ENCODE measurements at regions not wholly inside any gene's neighbourhood (a gene's known extent, or its start where the extent isn't known, plus 50 kb on each side); places are given as distances from the start of the nearest gene placed in this dataset.

GRCh38 chr9:80964914-80965313 is 724.4 kb downstream of the TLE1 start:
- no peak overlapping the region for H3K27ac ChIP-seq
- no peak for DNase-seq (ENCODE audit: low spot score)
- H3K9me3 ChIP-seq (ENCODE audit: low read depth), result no peaks in the 10 kb centered on the region
- no peaks in the 10 kb centered on the region for H3K36me3 ChIP-seq (replicated peaks; ENCODE audit: insufficient read depth, low read depth)
- WGBS (ENCODE audit: low lambda C conversion rate, missing lambda C conversion rate), result 73% methylated on average over 2 of the region's 2 CpGs
- TF ChIP-seq, protein P1, sequence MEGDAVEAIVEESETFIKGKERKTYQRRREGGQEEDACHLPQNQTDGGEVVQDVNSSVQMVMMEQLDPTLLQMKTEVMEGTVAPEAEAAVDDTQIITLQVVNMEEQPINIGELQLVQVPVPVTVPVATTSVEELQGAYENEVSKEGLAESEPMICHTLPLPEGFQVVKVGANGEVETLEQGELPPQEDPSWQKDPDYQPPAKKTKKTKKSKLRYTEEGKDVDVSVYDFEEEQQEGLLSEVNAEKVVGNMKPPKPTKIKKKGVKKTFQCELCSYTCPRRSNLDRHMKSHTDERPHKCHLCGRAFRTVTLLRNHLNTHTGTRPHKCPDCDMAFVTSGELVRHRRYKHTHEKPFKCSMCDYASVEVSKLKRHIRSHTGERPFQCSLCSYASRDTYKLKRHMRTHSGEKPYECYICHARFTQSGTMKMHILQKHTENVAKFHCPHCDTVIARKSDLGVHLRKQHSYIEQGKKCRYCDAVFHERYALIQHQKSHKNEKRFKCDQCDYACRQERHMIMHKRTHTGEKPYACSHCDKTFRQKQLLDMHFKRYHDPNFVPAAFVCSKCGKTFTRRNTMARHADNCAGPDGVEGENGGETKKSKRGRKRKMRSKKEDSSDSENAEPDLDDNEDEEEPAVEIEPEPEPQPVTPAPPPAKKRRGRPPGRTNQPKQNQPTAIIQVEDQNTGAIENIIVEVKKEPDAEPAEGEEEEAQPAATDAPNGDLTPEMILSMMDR (IDR thresholded peaks at IDR 0.05; ENCODE audit: poor library complexity), result no peak
- TF ChIP-seq EZH2 (IDR thresholded peaks at IDR 0.05; ENCODE audit: borderline replicate concordance) (no peak), EZH2phosphoT487 (IDR thresholded peaks at IDR 0.05; ENCODE audit: low read depth, severe bottlenecking, unreplicated experiment) (no peak)
- H2AFZ ChIP-seq, result no peak overlapping the region
- H3K4me2 ChIP-seq, result no peak overlapping the region
- H4K20me1 ChIP-seq (ENCODE audit: insufficient read depth, poor library complexity, severe bottlenecking), result no peaks in the 10 kb centered on the region
- H3K79me2 ChIP-seq, result no peaks in the 10 kb centered on the region
- no peaks in the 10 kb centered on the region for H3K27me3 ChIP-seq
- H3K4me1 ChIP-seq (ENCODE audit: insufficient read depth), result no peaks in the 10 kb centered on the region
- H3K9me2 ChIP-seq (replicated peaks; ENCODE audit: insufficient read depth), result no peaks in the 10 kb centered on the region
- no peak overlapping the region for H3K4me3 ChIP-seq

- Histone ChIP-seq H3K36me3 (replicated peaks; ENCODE audit: insufficient read depth, low read depth) (no peaks in the 10 kb centered on the region), H3K4me1 (ENCODE audit: insufficient read depth) (no peaks in the 10 kb centered on the region), H3K27ac (no peak overlapping the region), H3K27me3 (no peaks in the 10 kb centered on the region), H3K4me2 (no peak overlapping the region), H3K4me3 (no peak overlapping the region), H2AFZ (no peak overlapping the region), H3K9me2 (replicated peaks; ENCODE audit: insufficient read depth) (no peaks in the 10 kb centered on the region), H4K20me1 (ENCODE audit: insufficient read depth, poor library complexity, severe bottlenecking) (no peaks in the 10 kb centered on the region), H3K9me3 (ENCODE audit: low read depth) (no peaks in the 10 kb centered on the region), H3K79me2 (no peaks in the 10 kb centered on the region)
- TF ChIP-seq EZH2 (IDR thresholded peaks at IDR 0.05; ENCODE audit: borderline replicate concordance) (no peak), EZH2phosphoT487 (IDR thresholded peaks at IDR 0.05; ENCODE audit: low read depth, severe bottlenecking, unreplicated experiment) (no peak)
- TF ChIP-seq, protein P1 (IDR thresholded peaks at IDR 0.05; ENCODE audit: poor library complexity), result no peak
- DNase-seq (ENCODE audit: low spot score), result no peak
- WGBS (ENCODE audit: low lambda C conversion rate, missing lambda C conversion rate), result 47% methylated on average over 4 of the region's 4 CpGs
Measured at GRCh38 chr9:80964374-80964773, 725.0 kb downstream of the TLE1 start.

GRCh38 chr9:80957801-80958200 is 731.5 kb downstream of the TLE1 start:
- DNase-seq (ENCODE audit: low spot score), result no peak
- WGBS (ENCODE audit: low lambda C conversion rate, missing lambda C conversion rate), result 72% methylated on average over 3 of the region's 3 CpGs
- Histone ChIP-seq H4K20me1 (ENCODE audit: insufficient read depth, poor library complexity, severe bottlenecking) (no peaks in the 10 kb centered on the region), H3K4me3 (no peak overlapping the region), H3K27me3 (no peaks in the 10 kb centered on the region), H3K36me3 (replicated peaks; ENCODE audit: insufficient read depth, low read depth) (no peaks in the 10 kb centered on the region), H3K9me2 (replicated peaks; ENCODE audit: insufficient read depth) (no peaks in the 10 kb centered on the region), H3K4me1 (ENCODE audit: insufficient read depth) (no peaks in the 10 kb centered on the region), H3K79me2 (no peaks in the 10 kb centered on the region), H3K9me3 (ENCODE audit: low read depth) (no peaks in the 10 kb centered on the region), H3K4me2 (no peak overlapping the region), H2AFZ (no peak overlapping the region), H3K27ac (no peak overlapping the region)
- no peak for TF ChIP-seq EZH2phosphoT487 (IDR thresholded peaks at IDR 0.05; ENCODE audit: low read depth, severe bottlenecking, unreplicated experiment)
- TF ChIP-seq, protein P1 (IDR thresholded peaks at IDR 0.05; ENCODE audit: poor library complexity), result no peak
- no peak for TF ChIP-seq EZH2 (IDR thresholded peaks at IDR 0.05; ENCODE audit: borderline replicate concordance)

DNA sequence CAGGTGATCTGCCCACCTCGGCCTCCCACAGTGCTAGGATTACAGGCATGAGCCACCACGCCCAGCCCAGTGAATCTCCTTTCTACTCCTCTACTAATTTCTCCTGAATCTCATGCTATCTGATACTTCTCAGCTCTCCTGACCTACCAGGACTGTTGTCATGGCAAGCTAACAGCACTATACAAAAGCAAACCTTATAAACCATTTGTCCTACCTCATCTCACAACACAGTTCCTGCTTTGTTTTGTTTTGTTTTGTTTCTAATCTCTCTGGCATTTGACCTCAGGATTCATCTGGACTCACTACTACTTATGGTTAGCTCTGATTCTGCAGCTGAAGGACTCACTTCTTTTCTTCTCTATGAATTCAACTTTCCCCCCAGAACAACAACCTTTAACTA is 734.8 kb downstream of the TLE1 start:
- WGBS (ENCODE audit: low lambda C conversion rate, missing lambda C conversion rate), result 94% methylated on average over 2 of the region's 2 CpGs
- no peaks in the 10 kb centered on the region for H3K4me1 ChIP-seq (ENCODE audit: insufficient read depth)
- no peaks in the 10 kb centered on the region for H3K79me2 ChIP-seq
- DNase-seq (ENCODE audit: low spot score), result no peak
- no peaks in the 10 kb centered on the region for H3K9me3 ChIP-seq (ENCODE audit: low read depth)
- no peak overlapping the region for H2AFZ ChIP-seq
- H3K27ac ChIP-seq, result no peak overlapping the region
- H3K27me3 ChIP-seq, result no peaks in the 10 kb centered on the region
- no peaks in the 10 kb centered on the region for H4K20me1 ChIP-seq (ENCODE audit: insufficient read depth, poor library complexity, severe bottlenecking)
- no peaks in the 10 kb centered on the region for H3K36me3 ChIP-seq (replicated peaks; ENCODE audit: insufficient read depth, low read depth)
- no peaks in the 10 kb centered on the region for H3K9me2 ChIP-seq (replicated peaks; ENCODE audit: insufficient read depth)
- no peak overlapping the region for H3K4me3 ChIP-seq
- no peak overlapping the region for H3K4me2 ChIP-seq
- no peak for TF ChIP-seq EZH2phosphoT487 (IDR thresholded peaks at IDR 0.05; ENCODE audit: low read depth, severe bottlenecking, unreplicated experiment)
- TF ChIP-seq, protein P1 (IDR thresholded peaks at IDR 0.05; ENCODE audit: poor library complexity), result no peak
- TF ChIP-seq EZH2 (IDR thresholded peaks at IDR 0.05; ENCODE audit: borderline replicate concordance), result no peak

Data from hepatocyte (in vitro differentiated cells).